ENCODE measurements at regions not wholly inside any gene's neighbourhood (a gene's known extent, or its start where the extent isn't known, plus 50 kb on each side); places are given as distances from the start of the nearest gene placed in this dataset.
A peak's percentile ranks its signal among the peaks of the same experiment; 100 is the strongest.

- no peak for DNase-seq
- H3K27me3 Mint-ChIP-seq: peaks cover 18 to 49% of the 10 kb centered on the region in 2 donors
- no peaks in the 10 kb centered on the region for H3K9me3 Mint-ChIP-seq
- no peaks in the 10 kb centered on the region for H3K36me3 Mint-ChIP-seq
- H3K27ac Mint-ChIP-seq: no peak overlapping the region
- H3K4me1 Mint-ChIP-seq: no peaks in the 10 kb centered on the region
- no peak for ATAC-seq (replicated peaks)
- H3K4me3 Mint-ChIP-seq: no peak overlapping the region
Observed at GRCh38 chr18:57991552-57991951, 52.5 kb upstream of the NEDD4L start.

GRCh38 chr18:57989536-57989935 lies 54.5 kb upstream of the NEDD4L start:
- H3K36me3 Mint-ChIP-seq: no peaks in the 10 kb centered on the region
- H3K27me3 Mint-ChIP-seq: peaks cover 14 to 35% of the 10 kb centered on the region in 2 donors
- DNase-seq (no peak), ATAC-seq (replicated peaks) (no peak)
- no peak overlapping the region for H3K4me3 Mint-ChIP-seq
- H3K4me1 Mint-ChIP-seq: no peaks in the 10 kb centered on the region
- no peaks in the 10 kb centered on the region for H3K9me3 Mint-ChIP-seq
- no peak overlapping the region for H3K27ac Mint-ChIP-seq

GRCh38 chr18:57984490-57985115 lies 59.4 kb upstream of the NEDD4L start:
- peaks cover 4 to 22% of the 10 kb centered on the region in 2 donors for H3K27me3 Mint-ChIP-seq
- no peak overlapping the region for H3K27ac Mint-ChIP-seq
- peaks cover 9 to 15% of the 10 kb centered on the region in 2 donors for H3K4me1 Mint-ChIP-seq
- no peak overlapping the region for H3K4me3 Mint-ChIP-seq
- ATAC-seq (replicated peaks): no peak
- DNase-seq: no peak
- no peaks in the 10 kb centered on the region for H3K36me3 Mint-ChIP-seq
- no peaks in the 10 kb centered on the region for H3K9me3 Mint-ChIP-seq

GRCh38 chr18:57983965-57984364 lies 60.1 kb upstream of the NEDD4L start:
- Mint-ChIP-seq H3K4me1 (peaks cover 9 to 15% of the 10 kb centered on the region in 2 donors), H3K27me3 (peaks cover 4 to 16% of the 10 kb centered on the region in 2 donors)
- no peak for ATAC-seq (replicated peaks)

GRCh38 chr18:57983472-57983871 lies 60.6 kb upstream of the NEDD4L start:
- DNase-seq (no peak), ATAC-seq (replicated peaks) (no peak)
- no peaks in the 10 kb centered on the region for H3K36me3 Mint-ChIP-seq
- H3K27ac Mint-ChIP-seq: no peak overlapping the region
- peaks cover 9 to 15% of the 10 kb centered on the region in 2 donors for H3K4me1 Mint-ChIP-seq
- H3K27me3 Mint-ChIP-seq: peaks cover 4 to 16% of the 10 kb centered on the region in 2 donors
- H3K9me3 Mint-ChIP-seq: no peaks in the 10 kb centered on the region
- no peak overlapping the region for H3K4me3 Mint-ChIP-seq

More at GRCh38 chr18:57983965-57984364, 60.1 kb upstream of the NEDD4L start:
- DNase-seq: no peak
- H3K36me3 Mint-ChIP-seq: no peaks in the 10 kb centered on the region
- H3K9me3 Mint-ChIP-seq: no peaks in the 10 kb centered on the region
- no peak overlapping the region for H3K4me3 Mint-ChIP-seq
- H3K27ac Mint-ChIP-seq: no peak overlapping the region

- no peak for DNase-seq
- H3K9me3 Mint-ChIP-seq: no peaks in the 10 kb centered on the region
- no peak overlapping the region for H3K27ac Mint-ChIP-seq
- peak; percentile 57 to 83 for ATAC-seq (replicated peaks)
- peaks cover 9 to 15% of the 10 kb centered on the region in 2 donors for H3K4me1 Mint-ChIP-seq
- no peaks in the 10 kb centered on the region for H3K36me3 Mint-ChIP-seq
- peaks cover 4 to 10% of the 10 kb centered on the region in 2 donors for H3K27me3 Mint-ChIP-seq
- H3K4me3 Mint-ChIP-seq: no peak overlapping the region
Observed at GRCh38 chr18:57982372-57983021, 61.5 kb upstream of the NEDD4L start.

- H3K27ac Mint-ChIP-seq: no peak overlapping the region
- H3K36me3 Mint-ChIP-seq: no peaks in the 10 kb centered on the region
- DNase-seq (no peak), ATAC-seq (replicated peaks) (no peak)
- H3K9me3 Mint-ChIP-seq: no peaks in the 10 kb centered on the region
- H3K27me3 Mint-ChIP-seq: peaks cover 4 to 10% of the 10 kb centered on the region in 2 donors
- peaks cover 9 to 15% of the 10 kb centered on the region in 2 donors for H3K4me1 Mint-ChIP-seq
- no peak overlapping the region for H3K4me3 Mint-ChIP-seq
Observed at GRCh38 chr18:57981308-57982028, 62.6 kb upstream of the NEDD4L start.

GRCh38 chr18:57980573-57981307 lies 63.3 kb upstream of the NEDD4L start:
- ATAC-seq (replicated peaks) (no peak), DNase-seq (no peak)
- peaks cover 4 to 10% of the 10 kb centered on the region in 2 donors for H3K27me3 Mint-ChIP-seq
- peaks cover 15 to 22% of the 10 kb centered on the region in 2 donors for H3K4me1 Mint-ChIP-seq
- H3K27ac Mint-ChIP-seq: no peak overlapping the region
- H3K9me3 Mint-ChIP-seq: no peaks in the 10 kb centered on the region
- H3K36me3 Mint-ChIP-seq: no peaks in the 10 kb centered on the region
- H3K4me3 Mint-ChIP-seq: no peak overlapping the region

GRCh38 chr18:57976230-57976773 lies 67.7 kb upstream of the NEDD4L start:
- ATAC-seq (replicated peaks) (peak in 1 of 2 donors; percentile 36), DNase-seq (no peak)
- Mint-ChIP-seq H3K4me3 (peak overlapping the region; percentile 7 to 36), H3K27ac (no peak overlapping the region), H3K27me3 (no peaks in the 10 kb centered on the region), H3K4me1 (peaks cover 7 to 9% of the 10 kb centered on the region in 2 donors), H3K36me3 (no peaks in the 10 kb centered on the region), H3K9me3 (no peaks in the 10 kb centered on the region)

- no peaks in the 10 kb centered on the region for H3K9me3 Mint-ChIP-seq
- peaks cover 7 to 9% of the 10 kb centered on the region in 2 donors for H3K4me1 Mint-ChIP-seq
- ATAC-seq (replicated peaks): peak; percentile 59 to 74
- H3K36me3 Mint-ChIP-seq: no peaks in the 10 kb centered on the region
- H3K4me3 Mint-ChIP-seq: peak overlapping the region; percentile 7 to 36
- no peak for DNase-seq
- no peaks in the 10 kb centered on the region for H3K27me3 Mint-ChIP-seq
- H3K27ac Mint-ChIP-seq: no peak overlapping the region
Observed at GRCh38 chr18:57975805-57976204, 68.2 kb upstream of the NEDD4L start.

GRCh38 chr18:57974585-57975265 lies 69.3 kb upstream of the NEDD4L start:
- H3K27me3 Mint-ChIP-seq: peaks cover 5% of the 10 kb centered on the region in 2 donors

GRCh38 chr18:57973889-57974288 lies 70.1 kb upstream of the NEDD4L start:
- H3K9me3 Mint-ChIP-seq: no peaks in the 10 kb centered on the region
- H3K36me3 Mint-ChIP-seq: no peaks in the 10 kb centered on the region
- peaks cover 7 to 14% of the 10 kb centered on the region in 2 donors for H3K4me1 Mint-ChIP-seq
- DNase-seq (no peak), ATAC-seq (replicated peaks) (no peak)
- no peak overlapping the region for H3K27ac Mint-ChIP-seq
- peaks cover 5% of the 10 kb centered on the region in 2 donors for H3K27me3 Mint-ChIP-seq
- H3K4me3 Mint-ChIP-seq: no peak overlapping the region

More at GRCh38 chr18:57974585-57975265, 69.3 kb upstream of the NEDD4L start:
- Mint-ChIP-seq H3K4me3 (no peak overlapping the region), H3K9me3 (no peaks in the 10 kb centered on the region), H3K36me3 (no peaks in the 10 kb centered on the region), H3K4me1 (peaks cover 7 to 14% of the 10 kb centered on the region in 2 donors), H3K27ac (no peak overlapping the region)
- ATAC-seq (replicated peaks) (no peak), DNase-seq (no peak)

GRCh38 chr18:57970356-57971095 lies 73.5 kb upstream of the NEDD4L start:
- no peaks in the 10 kb centered on the region for H3K9me3 Mint-ChIP-seq
- H3K4me3 Mint-ChIP-seq: no peak overlapping the region
- ATAC-seq (replicated peaks): no peak
- H3K36me3 Mint-ChIP-seq: no peaks in the 10 kb centered on the region
- no peak for DNase-seq
- H3K4me1 Mint-ChIP-seq: peaks cover 0 to 5% of the 10 kb centered on the region in 2 donors
- H3K27me3 Mint-ChIP-seq: peaks cover 5% of the 10 kb centered on the region in 2 donors
- no peak overlapping the region for H3K27ac Mint-ChIP-seq
